ENCODE measurements at regions not wholly inside any gene's neighbourhood (a gene's known extent, or its start where the extent isn't known, plus 50 kb on each side); places are given as distances from the start of the nearest gene placed in this dataset.

DNA sequence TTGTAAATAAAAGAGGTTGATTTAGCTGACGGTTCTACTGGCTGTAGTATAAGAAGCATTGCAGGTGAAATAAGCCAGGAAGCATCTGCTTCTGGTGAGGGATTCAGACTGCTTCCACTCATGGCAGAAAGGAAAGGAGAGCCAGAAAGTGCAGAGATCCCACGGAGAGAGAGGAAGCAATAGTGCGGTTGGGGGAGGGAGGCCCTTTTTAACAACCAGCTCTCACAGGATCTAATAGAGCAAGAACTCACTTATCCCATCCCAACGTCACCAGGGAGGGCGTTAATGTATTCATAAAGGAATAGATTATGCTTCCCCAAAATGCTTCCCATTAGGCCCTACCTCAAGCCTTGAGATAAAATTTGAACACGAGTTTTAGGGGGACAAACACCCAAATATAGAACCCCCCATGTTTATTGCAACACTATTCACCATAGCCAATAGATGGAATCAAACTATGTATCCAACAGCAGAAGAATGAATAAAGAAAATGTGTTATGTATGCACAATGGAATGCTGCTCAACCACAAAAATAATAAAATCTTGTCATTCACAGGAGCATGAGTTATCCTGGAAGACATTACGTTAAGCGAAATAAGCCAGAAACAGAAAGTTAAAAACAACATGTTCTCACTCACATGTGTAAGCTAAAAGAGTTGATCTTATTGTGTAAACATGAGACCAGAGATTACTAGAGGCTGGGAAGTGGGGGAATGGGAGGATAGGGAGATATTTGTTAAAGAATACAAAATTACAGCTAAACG lies 908.3 kb upstream of the ANO3 start:
- no peaks in the 10 kb centered on the region for H3K79me2 ChIP-seq (ENCODE audit: low read length)
- H3K9me3 ChIP-seq (ENCODE audit: insufficient read depth, low read length), result no peaks in the 10 kb centered on the region
- no peaks in the 10 kb centered on the region for H3K27me3 ChIP-seq (ENCODE audit: low read depth, low read length)
- H3K9ac ChIP-seq (ENCODE audit: low read length), result no peak overlapping the region
- H3K36me3 ChIP-seq (replicated peaks; ENCODE audit: low read depth, low read length), result no peaks in the 10 kb centered on the region
- no peak overlapping the region for H3K4me2 ChIP-seq (ENCODE audit: low read length)
- no peak overlapping the region for H2AFZ ChIP-seq (ENCODE audit: low read depth, low read length)
- no peak overlapping the region for H3K4me3 ChIP-seq (ENCODE audit: low read length)
- TF ChIP-seq, protein P1, sequence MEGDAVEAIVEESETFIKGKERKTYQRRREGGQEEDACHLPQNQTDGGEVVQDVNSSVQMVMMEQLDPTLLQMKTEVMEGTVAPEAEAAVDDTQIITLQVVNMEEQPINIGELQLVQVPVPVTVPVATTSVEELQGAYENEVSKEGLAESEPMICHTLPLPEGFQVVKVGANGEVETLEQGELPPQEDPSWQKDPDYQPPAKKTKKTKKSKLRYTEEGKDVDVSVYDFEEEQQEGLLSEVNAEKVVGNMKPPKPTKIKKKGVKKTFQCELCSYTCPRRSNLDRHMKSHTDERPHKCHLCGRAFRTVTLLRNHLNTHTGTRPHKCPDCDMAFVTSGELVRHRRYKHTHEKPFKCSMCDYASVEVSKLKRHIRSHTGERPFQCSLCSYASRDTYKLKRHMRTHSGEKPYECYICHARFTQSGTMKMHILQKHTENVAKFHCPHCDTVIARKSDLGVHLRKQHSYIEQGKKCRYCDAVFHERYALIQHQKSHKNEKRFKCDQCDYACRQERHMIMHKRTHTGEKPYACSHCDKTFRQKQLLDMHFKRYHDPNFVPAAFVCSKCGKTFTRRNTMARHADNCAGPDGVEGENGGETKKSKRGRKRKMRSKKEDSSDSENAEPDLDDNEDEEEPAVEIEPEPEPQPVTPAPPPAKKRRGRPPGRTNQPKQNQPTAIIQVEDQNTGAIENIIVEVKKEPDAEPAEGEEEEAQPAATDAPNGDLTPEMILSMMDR (IDR thresholded peaks at IDR 0.05; ENCODE audit: low read depth, low read length), result no peak
- TF ChIP-seq EZH2phosphoT487 (IDR thresholded peaks at IDR 0.05; ENCODE audit: low read depth), result no peak
- H3K27ac ChIP-seq (ENCODE audit: low read length), result no peak overlapping the region
- H4K20me1 ChIP-seq (ENCODE audit: insufficient read depth, low read length), result no peaks in the 10 kb centered on the region
- no peaks in the 10 kb centered on the region for H3K4me1 ChIP-seq (ENCODE audit: low read length)

DNA sequence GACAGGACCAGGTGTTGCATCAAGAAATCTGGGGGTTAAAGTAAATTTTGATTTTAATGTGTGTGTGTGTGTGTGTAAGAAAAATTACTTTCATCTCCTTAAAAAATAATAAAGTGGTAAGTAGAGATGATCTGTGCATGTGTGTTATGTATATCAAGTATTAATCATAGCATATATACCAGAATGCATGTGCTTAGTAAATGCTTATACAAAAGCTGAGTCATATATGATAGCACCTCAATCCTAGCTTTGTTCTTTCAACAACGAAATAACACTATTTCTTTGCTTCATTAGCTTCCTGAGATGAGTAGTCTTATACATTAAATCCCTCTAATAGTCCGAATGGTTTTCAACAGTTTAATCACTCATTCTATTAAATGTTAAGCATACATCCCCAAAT lies 899.6 kb upstream of the ANO3 start:
- H3K36me3 ChIP-seq (replicated peaks; ENCODE audit: low read depth, low read length), result no peaks in the 10 kb centered on the region
- TF ChIP-seq, protein P1 (IDR thresholded peaks at IDR 0.05; ENCODE audit: low read depth, low read length), result no peak
- TF ChIP-seq EZH2phosphoT487 (IDR thresholded peaks at IDR 0.05; ENCODE audit: low read depth), result no peak
- H3K27me3 ChIP-seq (ENCODE audit: low read depth, low read length), result no peaks in the 10 kb centered on the region
- H3K9ac ChIP-seq (ENCODE audit: low read length), result no peak overlapping the region
- no peaks in the 10 kb centered on the region for H4K20me1 ChIP-seq (ENCODE audit: insufficient read depth, low read length)
- no peaks in the 10 kb centered on the region for H3K79me2 ChIP-seq (ENCODE audit: low read length)
- no peaks in the 10 kb centered on the region for H3K9me3 ChIP-seq (ENCODE audit: insufficient read depth, low read length)
- no peak overlapping the region for H3K4me3 ChIP-seq (ENCODE audit: low read length)
- no peak overlapping the region for H2AFZ ChIP-seq (ENCODE audit: low read depth, low read length)
- no peak overlapping the region for H3K27ac ChIP-seq (ENCODE audit: low read length)
- no peak overlapping the region for H3K4me2 ChIP-seq (ENCODE audit: low read length)
- no peaks in the 10 kb centered on the region for H3K4me1 ChIP-seq (ENCODE audit: low read length)

DNA sequence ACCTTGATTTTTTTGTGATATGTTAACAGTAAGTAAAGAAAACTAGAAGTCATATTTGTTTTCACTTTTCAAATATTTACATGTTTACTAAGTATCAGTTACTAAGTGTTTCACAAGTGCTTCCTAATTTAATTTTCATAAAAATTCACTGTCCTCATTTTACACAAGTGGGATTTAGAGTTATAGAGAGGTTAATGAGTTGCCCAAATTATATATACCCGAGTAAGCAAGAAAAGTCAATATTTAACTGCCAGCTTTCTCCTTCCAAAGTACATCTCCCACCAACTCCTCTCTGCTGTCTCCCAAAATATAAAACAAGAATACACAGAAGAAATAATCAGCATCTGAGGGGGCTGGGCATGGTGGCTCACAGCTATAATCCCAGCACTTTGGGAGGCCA lies 896.7 kb upstream of the ANO3 start:
- TF ChIP-seq EZH2phosphoT487 (IDR thresholded peaks at IDR 0.05; ENCODE audit: low read depth), result no peak
- TF ChIP-seq, protein P1 (IDR thresholded peaks at IDR 0.05; ENCODE audit: low read depth, low read length), result no peak
- Histone ChIP-seq H3K27me3 (ENCODE audit: low read depth, low read length) (no peaks in the 10 kb centered on the region), H2AFZ (ENCODE audit: low read depth, low read length) (no peak overlapping the region), H3K9me3 (ENCODE audit: insufficient read depth, low read length) (no peaks in the 10 kb centered on the region), H3K4me3 (ENCODE audit: low read length) (no peak overlapping the region), H3K79me2 (ENCODE audit: low read length) (no peaks in the 10 kb centered on the region), H4K20me1 (ENCODE audit: insufficient read depth, low read length) (no peaks in the 10 kb centered on the region), H3K36me3 (replicated peaks; ENCODE audit: low read depth, low read length) (no peaks in the 10 kb centered on the region), H3K4me2 (ENCODE audit: low read length) (no peak overlapping the region), H3K9ac (ENCODE audit: low read length) (no peak overlapping the region), H3K27ac (ENCODE audit: low read length) (no peak overlapping the region), H3K4me1 (ENCODE audit: low read length) (no peaks in the 10 kb centered on the region)

DNA sequence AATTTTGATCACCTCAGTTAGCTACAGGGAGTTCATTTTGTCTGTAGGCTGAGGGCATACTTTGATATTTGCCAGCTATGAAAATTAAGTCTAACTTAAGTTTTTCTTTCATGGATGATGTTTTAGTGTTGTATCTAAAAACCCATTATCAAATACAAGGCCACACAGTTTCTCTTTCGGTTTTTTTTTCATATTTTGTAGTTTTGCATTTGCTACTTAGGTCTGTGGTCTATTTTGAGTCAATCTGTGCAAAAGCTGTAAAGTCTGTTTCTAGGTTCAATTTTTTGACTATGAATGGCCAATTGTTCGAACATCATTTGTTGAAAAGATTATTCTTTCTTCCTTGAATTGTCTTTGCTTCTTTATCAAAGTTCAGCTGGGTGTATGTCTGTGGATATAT lies 895.6 kb upstream of the ANO3 start:
- no peak overlapping the region for H3K9ac ChIP-seq (ENCODE audit: low read length)
- H3K27me3 ChIP-seq (ENCODE audit: low read depth, low read length), result no peaks in the 10 kb centered on the region
- H3K4me2 ChIP-seq (ENCODE audit: low read length), result no peak overlapping the region
- no peak overlapping the region for H3K27ac ChIP-seq (ENCODE audit: low read length)
- no peaks in the 10 kb centered on the region for H3K79me2 ChIP-seq (ENCODE audit: low read length)
- no peak for TF ChIP-seq EZH2phosphoT487 (IDR thresholded peaks at IDR 0.05; ENCODE audit: low read depth)
- TF ChIP-seq, protein P1 (IDR thresholded peaks at IDR 0.05; ENCODE audit: low read depth, low read length), result no peak
- H3K9me3 ChIP-seq (ENCODE audit: insufficient read depth, low read length), result no peaks in the 10 kb centered on the region
- H3K36me3 ChIP-seq (replicated peaks; ENCODE audit: low read depth, low read length), result no peaks in the 10 kb centered on the region
- H3K4me3 ChIP-seq (ENCODE audit: low read length), result no peak overlapping the region
- peak overlapping the region; percentile 44; the same call in 1 of the 2 replicates for H2AFZ ChIP-seq (ENCODE audit: low read depth, low read length)
- no peaks in the 10 kb centered on the region for H4K20me1 ChIP-seq (ENCODE audit: insufficient read depth, low read length)
- no peaks in the 10 kb centered on the region for H3K4me1 ChIP-seq (ENCODE audit: low read length)
